Uterus (tissue), 2 donors: ENCODE measurements at regions not wholly inside any gene's neighbourhood (a gene's known extent, or its start where the extent isn't known, plus 50 kb on each side); places are given as distances from the start of the nearest gene placed in this dataset.

Experiments
- CTCF ChIP-seq, 4 experiments: fragments of 200-600 bp in 2 of 4; fragments of 450-650 bp in 2 of 4; sonication (generic) in 2 of 4; IDR thresholded peaks; one replicate each; pipeline ENCODE4 v1.5.1; 2016 to 2019; ENCODE audit warnings: antibody characterized with exemption in 4 of 4, mild to moderate bottlenecking in 2 of 4, moderate library complexity in 1 of 4
- POLR2A ChIP-seq, 2 donors: fragments of 450-650 bp; IDR thresholded peaks; one replicate each; pipeline ENCODE4 v1.6.1; 2016; ENCODE audit warnings: antibody characterized with exemption in 2 of 2, mild to moderate bottlenecking in 1 of 2, moderate library complexity in 1 of 2

GRCh38 chr10:21020545-21020944, 123.4 kb upstream of the NEBL start:
- TF ChIP-seq CTCF (IDR thresholded peaks at IDR 0.05) (no peak), POLR2A (IDR thresholded peaks at IDR 0.05) (no peak)
